GM19240 (cell line): ENCODE measurements at regions not wholly inside any gene's neighbourhood (a gene's known extent, or its start where the extent isn't known, plus 50 kb on each side); places are given as distances from the start of the nearest gene placed in this dataset.

Experiments
- DNase-seq: peaks from one replicate; pipeline ENCODE4 v3.0.0; 2011; ENCODE audit warnings: low spot score; ENCODE audit not compliant: insufficient read length

DNA sequence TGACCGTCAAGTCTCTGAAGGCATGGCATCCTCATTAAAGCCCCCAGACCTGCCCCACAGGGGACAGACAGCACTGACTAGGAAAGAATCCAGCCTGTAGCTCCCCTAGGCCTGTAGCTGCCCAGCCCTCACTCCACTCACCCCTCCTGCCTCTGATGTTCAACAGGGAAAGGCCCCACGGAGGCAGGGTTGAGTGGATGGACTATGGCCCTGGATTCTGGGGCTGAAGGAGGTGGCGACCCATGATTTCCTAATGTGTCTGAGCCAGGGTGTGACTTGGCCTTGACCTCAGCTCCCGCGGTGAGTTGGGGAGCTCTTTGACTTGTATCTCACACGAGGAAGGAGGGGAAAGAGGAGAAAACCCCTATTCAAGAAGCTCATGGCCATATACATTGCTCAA, 238.5 kb upstream of the CSF3R start:
- no peak for DNase-seq

DNA sequence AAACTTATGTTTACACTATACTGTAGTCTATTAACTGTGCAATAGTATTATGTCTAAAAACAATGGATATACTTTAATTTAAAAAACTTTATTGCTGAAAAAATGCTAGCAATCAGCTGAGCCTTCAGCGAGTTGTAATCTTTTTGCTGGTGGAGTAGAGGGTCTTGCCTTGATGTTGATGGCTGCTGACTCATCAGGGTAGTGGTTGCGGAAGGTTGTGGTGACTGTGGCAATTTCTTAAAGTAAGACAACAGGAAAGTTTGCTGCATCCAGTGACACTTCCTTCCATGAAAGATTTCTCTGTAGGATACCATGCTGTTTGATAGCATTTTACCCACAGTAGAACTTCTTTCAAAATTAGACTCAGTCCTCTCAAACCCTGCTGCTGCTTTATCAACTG, 234.7 kb upstream of the CSF3R start:
- DNase-seq, result no peak

DNA sequence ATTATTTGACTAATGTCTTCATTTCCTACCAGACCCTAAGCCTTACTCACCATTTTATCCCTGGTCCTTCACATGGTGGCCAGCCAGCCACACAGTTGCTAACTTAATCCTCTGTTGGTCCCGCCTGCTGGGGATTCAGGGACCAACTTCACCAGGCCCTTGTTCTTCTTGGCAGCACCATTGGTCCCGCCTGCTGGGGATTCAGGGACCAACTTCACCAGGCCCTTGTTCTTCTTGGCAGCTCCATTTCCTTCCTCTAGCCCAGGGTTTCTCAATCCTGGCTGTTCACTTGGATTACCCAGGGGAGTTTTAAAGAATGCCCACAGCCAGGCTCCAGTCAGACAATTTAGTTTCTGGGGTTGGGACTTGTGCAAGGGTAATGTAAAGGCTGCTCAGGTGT, 233.1 kb upstream of the CSF3R start:
- DNase-seq, result no peak

DNA sequence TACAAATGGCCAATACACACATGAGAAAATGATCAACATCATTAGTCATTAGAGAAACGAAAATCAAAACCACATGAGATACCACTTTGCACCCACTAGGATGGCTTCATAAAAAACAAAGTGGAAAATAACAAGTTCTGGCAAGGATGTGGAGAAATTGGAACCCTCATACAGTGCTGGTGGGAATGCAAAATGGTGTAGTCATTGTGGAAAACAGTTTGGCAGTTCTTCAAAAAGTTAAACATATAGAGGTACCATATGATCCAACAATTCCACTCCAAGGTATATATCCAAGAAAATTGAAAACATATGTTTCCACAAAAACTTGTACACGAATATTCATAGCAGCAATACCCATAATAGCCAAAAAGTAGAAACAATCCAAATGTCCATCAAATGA, 231.6 kb upstream of the CSF3R start:
- no peak for DNase-seq

DNA sequence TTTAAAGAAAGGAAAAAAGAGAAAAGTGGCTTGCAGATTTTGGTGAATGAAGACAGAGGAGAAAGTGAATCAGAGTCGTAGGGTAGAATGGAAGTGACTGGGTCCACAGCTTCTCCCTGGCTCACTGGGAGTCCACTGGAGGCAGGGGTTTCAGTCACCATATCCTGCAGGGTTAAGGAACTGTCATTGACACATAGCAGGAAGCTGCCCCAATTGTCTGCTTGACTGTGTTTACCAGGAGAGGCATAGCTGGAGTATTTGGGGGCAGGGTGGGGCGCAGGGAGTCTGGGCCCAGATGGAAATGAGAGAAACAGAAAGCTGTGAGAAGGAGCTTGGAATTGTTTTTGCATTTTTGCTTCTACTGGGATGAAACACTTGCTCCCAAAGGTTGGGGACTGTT, 228.8 kb upstream of the CSF3R start:
- no peak for DNase-seq

DNA sequence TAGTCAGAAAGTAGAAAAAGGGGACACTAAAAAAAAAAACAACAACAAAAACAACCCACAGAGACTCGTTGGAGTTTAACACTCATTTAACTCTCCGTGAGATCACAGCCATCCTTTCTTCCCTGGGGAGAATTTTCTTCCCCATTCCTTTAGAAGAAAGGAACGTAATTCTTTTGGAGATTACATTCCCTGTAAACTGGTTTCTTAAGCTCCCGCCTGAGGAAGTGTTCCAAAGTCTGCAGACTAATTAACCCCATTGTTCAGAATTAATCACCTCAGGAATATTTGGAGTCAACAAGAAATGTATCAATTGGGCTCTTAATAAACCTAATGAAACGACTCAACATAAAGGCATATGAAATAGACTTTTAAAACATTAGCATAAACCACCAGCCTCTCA, 228.2 kb upstream of the CSF3R start:
- no peak for DNase-seq

DNA sequence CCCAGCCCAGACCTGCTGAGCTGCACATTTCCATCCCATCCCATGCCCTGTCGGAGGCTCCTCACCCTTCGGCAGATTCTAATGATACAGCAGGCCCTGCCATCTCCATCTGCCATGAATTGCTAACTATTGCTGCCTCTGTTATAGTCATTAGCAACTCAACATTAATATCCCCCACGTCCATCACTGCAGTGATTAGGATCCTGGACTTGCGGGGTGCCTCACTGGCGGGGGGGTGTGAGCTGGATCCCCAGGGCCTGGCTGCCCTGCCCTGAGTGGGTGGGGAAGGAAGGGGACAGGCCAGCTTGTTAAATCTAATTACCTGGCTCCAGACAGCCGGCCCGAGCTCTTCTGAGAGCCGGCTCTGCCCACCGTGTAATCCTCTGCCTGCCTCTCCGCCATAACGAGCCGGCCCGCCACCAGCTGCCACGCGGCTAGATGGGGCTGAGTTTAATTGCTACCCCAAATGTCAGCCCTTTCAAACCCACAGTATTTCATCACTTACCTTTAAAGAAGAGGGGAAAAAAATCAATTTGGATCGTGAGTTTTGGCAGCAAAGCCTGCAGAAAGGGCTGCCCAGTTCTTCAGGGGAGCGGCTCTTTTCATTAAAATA, 227.3 kb upstream of the CSF3R start:
- no peak for DNase-seq

DNA sequence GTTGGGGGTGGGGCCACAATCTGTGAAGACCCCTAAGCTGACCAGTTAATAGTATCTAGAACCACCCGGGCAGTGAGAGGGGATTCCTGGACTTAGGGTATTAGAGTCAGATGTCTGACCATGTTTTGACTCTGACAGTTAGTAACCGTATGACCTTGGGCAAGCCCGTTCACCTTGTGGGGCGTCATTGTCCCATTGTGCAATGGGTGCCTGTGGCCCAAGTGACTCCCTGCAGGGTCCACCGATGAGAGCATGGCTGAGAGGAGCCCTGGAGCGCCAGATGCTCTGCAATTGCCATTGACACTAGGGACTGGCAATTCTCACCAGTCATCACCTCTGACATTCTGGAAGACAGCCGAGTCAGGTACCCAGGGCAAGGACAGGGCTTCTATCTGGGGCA, 225.9 kb upstream of the CSF3R start:
- no peak for DNase-seq

DNA sequence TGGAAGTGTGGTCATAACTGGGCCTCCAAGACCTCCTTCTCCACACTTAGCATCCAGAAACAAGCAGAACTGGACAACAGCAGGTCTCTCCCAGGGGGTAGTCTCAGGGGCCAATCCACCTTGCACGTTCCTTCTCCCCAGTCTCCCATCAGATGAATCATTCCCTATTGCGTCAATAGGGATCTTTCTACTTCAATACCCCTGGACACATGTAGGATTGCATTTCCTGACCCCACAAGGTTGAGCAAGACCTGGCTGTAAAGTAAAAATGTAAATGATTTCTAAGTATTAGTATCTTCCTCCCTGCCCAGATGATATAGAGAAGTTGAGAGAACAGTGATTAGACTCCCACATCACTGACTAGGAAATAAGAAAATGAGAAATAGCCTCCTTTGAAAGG, 224.5 kb upstream of the CSF3R start:
- no peak for DNase-seq

DNA sequence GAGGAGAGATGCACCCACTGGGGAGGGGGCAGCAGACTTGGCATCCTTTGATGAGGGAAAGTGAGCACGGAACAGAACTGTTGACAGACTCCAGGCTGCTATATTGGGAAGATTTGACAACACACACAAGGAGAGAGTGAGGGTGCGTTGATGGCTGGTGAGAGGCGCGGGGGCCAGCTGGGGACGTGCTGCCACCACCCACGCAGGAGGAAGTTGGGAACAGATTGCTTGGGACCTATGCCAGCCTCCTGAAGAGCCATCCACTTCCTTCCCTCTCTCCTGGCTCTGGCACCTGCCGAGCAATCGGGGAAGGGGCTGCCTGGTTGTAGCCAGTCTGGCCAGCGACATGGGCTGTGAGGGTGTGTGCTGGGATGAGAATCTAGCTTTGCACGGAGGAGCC, 223.7 kb upstream of the CSF3R start:
- no peak for DNase-seq

DNA sequence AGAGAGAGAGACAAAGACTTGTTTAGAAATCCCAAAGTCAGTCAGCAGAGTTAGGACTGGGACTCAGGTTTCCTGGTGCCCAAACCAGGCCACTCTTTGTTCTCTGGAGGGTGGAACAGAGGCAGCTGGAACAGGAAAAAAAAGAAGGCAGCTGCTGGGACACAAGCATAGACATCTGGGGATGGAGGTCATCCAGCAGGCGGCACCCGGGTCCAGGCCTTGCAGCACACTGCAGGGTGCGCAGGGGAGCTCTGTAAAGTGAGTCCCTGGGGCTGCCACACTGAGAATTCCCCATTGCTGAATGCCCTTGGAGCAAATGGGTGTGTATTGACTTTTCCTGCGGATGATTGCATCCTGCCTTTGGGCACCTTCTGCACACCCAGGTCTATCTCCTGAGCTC, 222.9 kb upstream of the CSF3R start:
- DNase-seq, result no peak

DNA sequence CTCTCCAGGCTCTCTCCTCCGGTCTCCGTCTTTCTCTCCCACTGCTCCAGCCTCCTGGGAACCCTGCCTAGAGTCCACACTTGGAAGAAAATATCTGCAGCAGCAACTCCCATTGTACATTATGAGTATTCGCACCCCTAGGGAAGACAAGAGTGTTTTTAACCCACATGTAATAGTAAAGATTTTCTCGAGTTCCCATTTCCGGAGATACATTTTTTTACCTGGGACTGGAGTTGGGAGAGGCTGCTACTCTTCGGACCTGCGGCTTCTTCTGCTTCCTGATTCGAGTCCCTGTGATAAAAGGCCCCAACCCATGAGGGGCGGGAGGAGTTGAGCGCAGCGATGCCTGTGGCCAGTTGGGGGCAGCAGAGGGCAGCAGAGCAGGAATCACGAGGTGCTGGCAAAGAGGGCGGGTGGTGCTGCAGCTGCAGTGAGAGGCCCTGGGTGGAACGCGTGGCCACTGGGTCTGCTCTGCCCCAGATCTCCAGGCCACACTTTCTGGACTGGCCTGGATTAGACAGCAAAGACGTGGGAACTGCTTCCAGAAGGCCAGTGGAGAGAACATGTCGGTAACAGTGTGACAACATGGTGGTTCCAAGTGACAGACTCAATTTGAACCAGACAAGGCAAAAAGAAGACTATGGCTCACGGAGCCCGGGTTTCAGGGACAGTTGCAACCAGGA, 221.0 kb upstream of the CSF3R start:
- peak; percentile 80 for DNase-seq

DNA sequence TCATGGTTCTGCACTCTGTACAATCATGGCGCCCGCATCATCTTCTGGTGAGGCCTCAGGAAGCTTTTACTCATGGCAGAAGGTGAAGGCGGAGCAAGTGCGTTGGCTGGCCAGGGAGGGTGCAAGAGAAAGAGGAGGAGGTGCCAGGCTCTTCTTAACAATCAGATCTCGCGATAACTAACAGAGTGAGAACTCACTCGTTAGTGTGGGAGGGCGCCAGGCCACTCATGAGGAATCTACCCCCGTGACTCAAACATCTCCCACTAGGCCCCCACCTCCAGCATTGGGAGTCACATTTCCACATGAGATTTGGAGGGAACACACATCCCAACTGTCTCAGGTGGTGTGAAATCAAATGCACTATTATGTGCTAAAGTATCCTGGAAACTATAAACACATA, 220.2 kb upstream of the CSF3R start:
- no peak for DNase-seq

DNA sequence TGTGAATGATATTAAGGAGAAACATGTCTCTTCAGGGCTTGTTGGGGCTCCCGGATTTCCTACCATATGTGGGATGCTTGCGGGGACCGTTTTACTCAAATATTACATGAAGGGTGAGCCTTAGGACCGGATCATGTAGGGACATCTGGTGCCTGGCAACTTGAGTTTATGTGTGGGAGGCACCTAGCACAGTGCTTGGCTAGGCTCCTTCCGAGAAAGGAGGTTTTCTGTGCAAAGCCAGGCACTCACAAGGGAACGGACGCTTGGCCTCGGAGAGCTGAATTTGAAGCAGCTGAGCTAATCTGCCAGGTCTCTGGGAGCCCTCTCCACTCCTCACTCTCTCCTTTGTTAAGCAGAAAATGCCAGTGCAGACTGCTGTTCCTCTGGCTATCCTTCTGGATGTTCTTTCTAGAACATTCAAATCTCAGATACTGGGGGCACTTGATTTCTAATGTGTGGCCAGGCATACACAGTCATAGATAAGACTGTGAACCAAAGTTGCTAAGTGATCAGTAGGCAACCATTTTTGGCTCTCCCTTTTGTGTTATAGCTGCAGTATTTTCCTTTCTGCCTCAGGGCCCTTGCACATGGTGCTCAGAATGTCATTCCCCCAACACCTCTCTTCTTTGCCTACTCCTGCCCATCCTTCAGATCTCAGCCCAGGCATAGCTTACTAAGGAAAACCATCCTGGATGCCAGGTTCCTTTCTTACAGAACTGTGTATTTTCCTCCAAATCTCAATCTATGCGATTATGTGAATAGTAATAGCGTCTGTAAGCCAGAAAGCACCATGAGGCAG, 216.6 kb upstream of the CSF3R start:
- no peak for DNase-seq

DNA sequence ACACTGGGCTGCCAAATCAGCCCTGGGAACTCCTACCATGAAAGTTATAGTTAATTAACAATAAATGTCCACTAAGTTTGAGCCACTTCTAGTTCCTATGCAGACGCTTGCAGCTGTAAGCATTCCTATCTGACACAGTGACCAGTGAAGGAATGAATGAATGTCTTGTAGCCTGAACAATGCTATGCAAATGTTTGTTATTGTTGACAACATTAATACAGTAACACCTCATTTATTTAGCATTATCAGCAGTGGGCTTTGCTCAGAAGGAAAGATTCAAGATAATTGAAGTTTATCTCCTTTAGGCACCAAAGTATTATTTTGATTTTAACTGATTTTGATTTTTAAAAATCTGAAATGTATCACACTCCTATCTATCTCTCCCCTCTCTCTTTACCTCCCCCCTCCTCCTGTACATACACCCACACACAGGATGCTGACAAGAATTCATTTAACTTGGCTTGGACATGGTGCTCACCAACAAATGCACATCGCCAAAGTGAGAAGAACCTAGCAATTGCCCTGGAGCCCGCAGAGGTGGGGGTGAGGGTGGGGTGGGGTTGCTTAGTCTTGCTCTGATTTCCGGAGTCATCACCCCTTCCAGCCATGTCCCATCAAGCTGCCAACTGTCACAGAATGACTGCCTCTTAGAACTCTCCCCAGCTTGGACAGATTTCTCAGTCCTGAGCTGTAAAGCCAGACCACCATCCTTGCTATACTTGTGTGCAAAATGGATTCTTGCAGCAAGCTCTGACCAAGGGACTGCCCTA, 215.3 kb upstream of the CSF3R start:
- DNase-seq, result no peak

DNA sequence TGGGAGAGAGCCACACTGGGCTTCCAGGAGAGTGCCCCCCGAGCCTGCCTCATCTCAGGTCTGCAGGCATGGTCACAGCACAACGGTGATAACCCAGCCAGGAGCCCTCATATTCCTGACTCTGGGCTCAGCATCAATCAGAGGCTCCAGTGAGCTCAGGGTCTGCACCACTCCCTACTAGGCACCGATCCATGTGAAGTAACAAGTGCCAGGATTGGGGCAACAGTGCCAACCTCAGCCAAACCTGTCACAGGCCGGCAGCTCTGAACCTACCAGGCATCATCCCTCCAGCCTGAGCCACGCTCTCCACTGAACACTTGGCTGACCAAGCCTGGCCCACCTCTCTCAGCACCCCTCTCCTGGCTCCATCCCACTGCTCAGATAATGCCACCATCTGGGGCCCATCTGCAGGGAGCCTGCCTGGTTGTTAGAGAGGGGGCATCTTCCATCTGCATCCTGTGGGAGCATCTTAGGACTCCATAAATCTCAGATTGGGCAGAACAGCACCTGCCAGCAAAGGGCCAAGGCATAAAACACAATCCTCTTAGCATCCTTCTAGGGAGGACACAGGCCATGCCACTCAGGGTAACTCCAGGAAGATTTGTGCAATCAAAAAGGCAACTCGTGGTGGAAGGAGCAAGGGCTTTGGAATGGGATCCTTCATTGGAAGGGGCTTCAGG, 213.7 kb upstream of the CSF3R start:
- no peak for DNase-seq

DNA sequence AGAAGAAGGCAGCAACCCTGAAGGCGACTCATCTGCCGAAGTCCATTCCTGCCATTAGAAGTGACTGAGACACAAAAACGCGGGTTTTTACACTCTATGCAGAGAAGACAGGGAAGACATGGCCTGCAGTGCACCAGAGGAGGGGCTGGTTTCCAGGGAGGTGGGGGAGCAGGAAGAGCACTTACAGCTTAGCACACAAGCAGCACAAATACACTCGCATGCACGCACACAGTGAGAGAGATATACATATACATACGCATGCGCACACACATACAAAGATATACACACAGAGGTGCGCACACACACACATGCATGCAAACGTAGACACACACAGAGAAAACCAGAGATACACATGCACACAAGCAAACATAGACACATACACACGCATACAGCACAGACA, 210.9 kb upstream of the CSF3R start:
- no peak for DNase-seq

DNA sequence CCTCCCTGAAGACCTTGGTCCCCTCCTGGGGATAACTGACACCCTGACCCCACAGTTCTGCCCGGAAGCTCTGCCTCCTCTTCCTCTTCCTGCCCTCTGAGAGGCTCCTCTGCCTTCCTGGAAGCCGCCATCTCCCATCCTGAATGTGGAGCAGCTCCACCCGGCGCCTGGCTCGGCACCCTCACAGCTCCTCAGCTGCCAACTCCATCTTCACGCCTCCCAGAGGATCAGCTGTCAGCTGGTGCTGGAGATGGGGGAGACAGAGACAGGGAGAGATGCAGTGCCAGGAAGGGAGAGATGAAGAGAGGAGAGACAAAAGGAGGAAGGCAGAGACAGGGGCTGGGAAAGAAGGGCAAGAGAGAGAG, 210.4 kb upstream of the CSF3R start:
- DNase-seq, result no peak

DNA sequence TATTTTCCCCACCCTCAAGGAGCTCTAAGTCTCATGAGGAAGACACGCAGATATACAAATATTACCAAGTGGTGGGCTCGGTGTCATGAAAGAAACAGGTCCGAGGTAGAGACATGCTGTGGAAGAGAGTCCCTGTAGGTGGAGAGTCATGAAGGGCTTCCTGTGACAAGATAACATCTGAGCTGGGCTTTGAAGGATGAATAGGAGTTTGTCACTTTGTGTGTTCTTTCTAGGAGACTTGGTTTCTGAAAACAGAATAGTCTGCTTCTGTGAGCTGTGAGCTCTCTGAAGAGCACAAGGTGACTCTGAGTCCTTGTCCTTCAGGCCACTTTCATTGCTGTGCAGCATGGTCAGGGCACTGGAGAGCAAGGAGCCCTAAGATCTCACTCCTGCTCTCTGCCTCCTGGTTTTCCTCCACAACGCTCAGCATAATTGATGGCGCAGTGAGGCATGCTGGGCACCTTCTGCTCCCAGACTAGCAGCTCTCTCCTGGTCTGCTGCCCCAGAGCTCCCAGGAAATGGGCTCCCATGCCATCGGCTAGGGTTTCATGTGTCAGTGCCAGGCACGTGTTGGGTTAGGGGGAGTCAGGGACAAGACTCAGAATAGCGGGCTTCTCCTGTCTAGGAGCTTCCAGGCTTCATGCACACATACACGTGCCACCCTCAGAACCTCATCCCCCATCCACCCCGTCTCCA, 209.9 kb upstream of the CSF3R start:
- no peak for DNase-seq

DNA sequence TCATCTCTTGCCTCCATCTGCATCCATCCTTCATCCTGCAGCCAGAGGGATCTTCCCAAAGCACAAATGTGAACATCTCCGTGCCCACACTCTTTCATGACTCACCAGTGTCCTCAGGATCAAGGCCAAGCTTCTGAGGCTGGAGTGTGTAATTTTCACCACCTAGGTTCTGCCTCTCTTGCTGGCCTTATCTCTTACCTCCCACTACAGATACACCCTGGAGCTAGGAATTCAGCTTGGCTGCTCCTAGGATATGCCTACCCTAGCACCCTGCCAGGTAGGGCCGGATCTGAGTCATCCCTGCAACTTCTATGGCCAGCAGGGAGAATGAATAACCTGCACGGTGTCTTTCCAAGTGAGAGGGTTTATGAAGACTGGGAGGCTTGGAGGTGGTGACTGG, 208.7 kb upstream of the CSF3R start:
- DNase-seq, result no peak

DNA sequence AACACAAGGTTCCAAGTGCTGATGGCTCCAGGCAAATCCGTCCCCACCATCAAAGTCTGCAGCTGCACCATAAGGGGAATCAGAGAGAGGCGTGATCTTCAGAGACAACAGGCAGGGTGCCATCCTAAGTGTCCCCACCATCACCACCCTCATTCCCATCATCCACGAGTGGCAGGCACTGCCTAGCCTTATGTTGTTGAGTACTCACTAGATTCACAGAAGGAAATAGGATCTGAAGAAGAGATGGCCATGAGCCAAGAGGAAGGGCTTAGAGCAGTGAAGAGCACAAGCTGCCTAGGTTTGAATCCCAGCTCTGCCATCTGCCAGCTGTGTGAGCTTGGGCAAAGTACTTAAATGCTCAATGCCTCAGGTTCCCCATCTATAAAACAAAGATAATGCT, 207.3 kb upstream of the CSF3R start:
- DNase-seq, result no peak
